Ureter (tissue), 1 donor: ENCODE measurements at regions not wholly inside any gene's neighbourhood (a gene's known extent, or its start where the extent isn't known, plus 50 kb on each side); places are given as distances from the start of the nearest gene placed in this dataset.

Experiments
- DNase-seq: peaks from one replicate; pipeline ENCODE4 v3.0.0-alpha.2; 2020; ENCODE audit warnings: low spot score
- donor health status: DM: yes; HTN: yes; CAD: no.

GRCh38 chr18:25647404-25647803 lies 295.4 kb upstream of the ZNF521 start:
- DNase-seq, result no peak

DNA sequence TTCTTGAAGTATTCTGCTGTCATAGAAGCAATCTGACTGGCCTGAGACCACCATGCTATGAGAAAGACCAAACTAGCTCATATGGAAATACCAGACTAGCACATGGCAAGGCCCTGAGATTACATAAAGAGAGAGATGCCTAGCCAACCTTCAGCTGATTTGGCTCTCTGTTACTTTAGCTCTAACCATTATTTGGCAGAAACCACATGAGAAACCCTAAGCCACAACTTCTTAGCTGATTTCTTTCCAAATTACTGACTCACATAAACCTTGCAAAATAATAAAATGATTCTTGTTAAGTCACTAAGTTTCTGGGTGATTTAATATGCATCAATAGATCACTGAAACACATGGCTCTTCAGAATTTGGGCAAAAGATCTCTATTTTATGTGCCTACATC lies 295.0 kb upstream of the ZNF521 start:
- DNase-seq, result no peak

DNA sequence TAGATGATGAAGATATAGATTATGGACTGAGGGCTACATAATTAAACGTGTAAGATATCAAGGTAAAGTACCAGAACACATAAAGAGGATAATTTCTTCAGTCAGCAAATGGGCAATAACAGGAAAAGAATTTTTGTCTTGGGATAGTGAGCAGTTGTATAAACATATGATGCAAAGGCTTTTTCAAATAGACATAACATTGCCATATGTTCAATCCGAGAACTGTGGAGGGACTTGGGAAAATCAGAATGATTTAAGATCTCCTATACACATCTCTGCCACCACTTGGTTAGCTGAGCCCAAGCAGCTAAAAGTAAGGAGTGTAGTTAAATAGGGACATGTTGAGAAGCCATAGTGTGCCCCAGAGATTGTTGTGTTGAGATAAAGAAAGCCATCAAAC lies 287.6 kb upstream of the ZNF521 start:
- DNase-seq, result no peak

DNA sequence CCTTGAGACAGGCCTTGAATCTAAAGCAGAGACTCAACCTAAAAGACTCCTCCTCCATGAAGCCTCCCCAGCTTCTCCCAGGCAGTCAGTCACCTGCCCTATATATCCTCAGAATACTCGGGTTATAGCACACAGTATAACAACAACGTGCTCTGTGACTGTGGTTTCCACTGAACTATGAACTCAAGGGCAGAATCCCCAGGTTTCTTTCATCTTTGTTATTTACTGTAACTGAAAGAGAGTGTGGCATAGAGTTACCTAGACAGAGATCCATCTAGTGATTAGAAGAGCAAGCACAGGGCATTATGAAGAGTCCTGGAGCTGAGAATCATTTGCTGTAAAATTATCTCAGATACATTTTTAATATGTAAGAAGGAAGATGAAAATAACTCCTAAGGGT lies 281.6 kb upstream of the ZNF521 start:
- DNase-seq, result no peak

DNA sequence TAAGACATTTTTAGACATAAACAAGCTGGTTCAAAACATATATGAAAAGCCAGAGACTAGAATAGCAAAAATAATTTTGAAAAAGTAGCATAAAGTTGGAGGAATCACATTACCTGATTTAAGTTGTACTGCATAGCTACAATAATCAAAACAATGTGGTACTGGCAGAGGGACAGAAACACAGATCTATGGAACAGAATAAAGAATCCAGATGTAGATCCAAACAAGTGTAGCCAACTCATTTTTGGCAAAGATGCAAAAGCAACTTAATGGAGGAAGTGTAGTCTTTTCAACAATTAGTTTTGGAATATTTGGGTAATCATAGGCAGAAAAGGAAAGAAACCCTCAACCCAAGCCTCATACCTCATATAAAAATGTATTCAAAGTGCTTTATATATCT lies 278.7 kb upstream of the ZNF521 start:
- DNase-seq, result no peak

DNA sequence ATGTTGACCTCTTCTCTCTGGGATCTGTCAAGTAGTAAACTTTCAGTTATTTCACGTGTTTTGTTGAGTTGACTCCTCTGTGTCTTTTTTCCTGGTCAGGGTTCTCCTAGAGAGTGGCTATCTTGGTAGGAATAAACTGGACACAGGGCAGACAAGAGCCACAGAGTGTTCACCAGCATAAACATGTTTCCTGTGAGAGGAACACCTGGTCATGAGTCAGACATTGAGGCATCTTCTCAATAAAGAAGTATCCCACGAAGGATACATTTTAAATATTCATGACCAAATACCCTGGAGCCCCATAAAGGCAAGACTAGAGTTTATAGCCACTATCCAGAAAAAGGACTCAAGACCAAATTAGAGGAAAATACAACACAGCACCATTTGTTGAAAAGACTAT lies 269.7 kb upstream of the ZNF521 start:
- no peak for DNase-seq

- DNase-seq, result no peak
Observed at GRCh38 chr18:25621144-25621543, 269.2 kb upstream of the ZNF521 start.

DNA sequence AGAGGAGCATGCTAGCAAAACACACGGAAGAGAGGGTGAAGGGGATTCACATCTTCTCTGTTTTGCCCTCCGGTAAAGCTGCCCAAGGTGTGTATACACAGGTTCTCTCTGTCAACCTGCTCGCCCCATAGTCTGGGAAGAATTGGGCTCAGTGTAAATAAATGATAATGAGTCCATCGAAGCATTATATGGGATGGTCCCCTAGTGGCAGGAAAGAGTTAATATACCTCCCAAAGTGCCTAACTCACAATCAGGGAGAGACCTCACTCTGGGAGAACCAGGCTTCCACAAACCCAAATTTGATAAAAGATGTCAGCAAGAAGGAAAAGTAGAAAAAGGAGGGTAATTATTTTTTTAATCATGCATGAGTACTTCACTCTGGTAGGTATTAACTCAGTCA lies 262.2 kb upstream of the ZNF521 start:
- no peak for DNase-seq

GRCh38 chr18:25612466-25612865 lies 260.5 kb upstream of the ZNF521 start:
- no peak for DNase-seq

GRCh38 chr18:25608091-25608490 lies 256.1 kb upstream of the ZNF521 start:
- DNase-seq, result no peak

DNA sequence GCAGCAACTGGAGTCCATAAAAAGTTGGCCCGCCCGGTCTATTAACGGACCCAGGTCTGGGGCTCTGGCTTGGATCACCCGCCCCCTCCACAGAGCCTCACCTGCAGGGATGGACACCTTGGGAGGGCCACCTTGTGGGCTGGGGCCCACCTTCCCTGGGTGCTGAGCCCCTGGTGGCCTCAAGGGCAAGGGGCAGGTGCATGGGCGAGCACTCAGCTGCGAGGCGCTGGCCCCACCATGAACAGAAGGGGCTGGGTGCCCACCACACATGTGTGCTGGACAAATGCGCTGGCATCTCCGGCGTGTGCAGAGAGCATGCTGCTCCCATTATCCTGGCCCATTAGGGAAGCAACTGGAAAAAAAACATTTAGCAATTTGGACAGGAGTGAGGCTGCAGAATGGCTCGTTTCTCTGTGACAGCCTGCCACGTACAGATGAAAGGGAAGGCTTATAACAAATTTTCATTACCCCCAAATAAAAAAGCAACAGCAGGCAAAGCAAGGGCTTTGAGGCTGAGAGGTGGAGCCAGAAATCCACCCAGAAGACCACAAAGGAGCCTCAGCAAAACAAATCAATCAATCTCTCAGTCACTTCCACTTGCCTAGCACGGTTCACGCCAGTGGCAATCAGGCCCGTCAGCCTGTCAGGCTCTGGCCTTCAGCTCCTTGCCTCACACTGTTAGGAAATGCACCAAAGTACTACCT lies 253.1 kb upstream of the ZNF521 start:
- DNase-seq, result no peak

- DNase-seq, result no peak
Observed at GRCh38 chr18:25604196-25604893, 252.4 kb upstream of the ZNF521 start.

- no peak for DNase-seq
Observed at GRCh38 chr18:25599443-25599842, 247.5 kb upstream of the ZNF521 start.

GRCh38 chr18:25597476-25597875 lies 245.5 kb upstream of the ZNF521 start:
- no peak for DNase-seq

DNA sequence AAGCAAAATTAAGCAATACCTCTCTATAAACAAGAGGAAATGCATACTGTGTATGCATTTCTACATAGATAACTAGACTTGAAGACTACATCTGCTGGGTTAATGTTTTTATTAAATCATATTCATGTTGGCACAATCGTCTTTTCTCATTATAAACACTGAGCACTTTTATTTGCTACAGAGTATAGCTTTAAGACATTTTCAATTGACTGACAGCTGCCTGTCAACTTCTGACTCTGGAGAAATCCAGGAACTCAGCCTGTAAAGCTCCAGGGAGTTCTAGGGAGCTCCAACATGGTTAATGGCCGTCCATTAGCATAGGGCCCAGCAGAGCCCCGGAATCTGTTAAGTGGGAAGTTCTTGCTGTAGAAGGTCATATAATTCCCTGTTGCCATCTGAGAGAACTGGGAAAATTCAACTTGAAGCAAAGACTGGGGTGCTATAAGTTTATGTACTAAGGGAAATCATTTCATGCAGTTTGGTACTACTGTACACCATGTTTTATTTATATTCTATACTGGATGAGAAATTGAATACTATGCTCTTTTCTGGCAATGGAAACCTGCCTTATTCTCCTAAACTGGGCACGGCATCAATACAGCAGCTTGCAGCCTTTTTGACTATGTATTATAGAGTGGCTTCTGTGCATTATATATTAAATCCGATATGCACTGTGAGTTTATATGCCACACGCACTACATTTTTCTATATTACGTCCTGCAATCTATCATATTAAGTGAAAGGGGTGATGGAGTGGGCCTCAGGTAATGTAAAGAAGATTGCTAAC lies 243.5 kb upstream of the ZNF521 start:
- DNase-seq, result no peak

DNA sequence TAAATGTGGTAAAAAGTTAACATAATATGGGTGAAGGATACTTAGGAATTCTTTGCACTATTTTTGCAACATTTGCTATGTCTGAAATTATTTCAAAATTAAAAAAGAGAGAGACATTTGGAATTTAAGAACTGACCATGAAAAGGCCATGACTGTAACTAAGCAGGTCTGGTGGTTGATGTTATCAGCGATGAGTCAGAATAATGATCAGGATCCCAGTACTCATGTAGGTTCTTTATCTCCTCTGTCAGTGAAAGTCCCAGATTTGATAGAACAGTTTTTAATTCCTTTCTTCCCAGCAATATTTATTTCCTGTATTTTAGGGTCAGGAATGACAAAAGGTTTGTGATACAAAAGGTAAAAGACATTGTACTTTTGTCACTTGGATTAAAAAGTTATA lies 242.4 kb upstream of the ZNF521 start:
- DNase-seq, result no peak

GRCh38 chr18:25592804-25593360 lies 240.9 kb upstream of the ZNF521 start:
- no peak for DNase-seq

GRCh38 chr18:25590456-25590855 lies 238.5 kb upstream of the ZNF521 start:
- DNase-seq, result no peak

- DNase-seq, result no peak
Observed at GRCh38 chr18:25587545-25587944, 235.6 kb upstream of the ZNF521 start.

DNA sequence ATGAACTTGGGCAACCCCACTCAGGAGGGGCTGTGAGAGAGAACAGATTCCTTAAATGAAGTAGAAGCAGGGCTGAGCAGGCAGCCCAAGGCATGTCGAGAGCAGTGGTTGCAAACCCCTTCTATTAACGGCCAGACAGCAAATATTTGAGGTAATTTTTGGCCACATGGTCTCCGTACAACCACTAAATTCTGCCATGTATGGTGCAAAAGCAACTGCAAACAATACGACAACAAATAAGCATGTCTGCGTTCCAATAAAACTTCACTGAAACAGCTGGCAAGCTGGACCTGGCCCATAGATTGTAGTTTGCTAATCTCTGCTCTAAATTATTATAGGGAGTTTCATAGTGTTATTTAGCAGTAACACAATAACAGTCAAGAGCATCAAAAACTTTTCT lies 217.0 kb upstream of the ZNF521 start:
- no peak for DNase-seq

- DNase-seq, result no peak
Observed at GRCh38 chr18:25563816-25564683, 212.1 kb upstream of the ZNF521 start.

GRCh38 chr18:25563346-25563745 lies 211.4 kb upstream of the ZNF521 start:
- no peak for DNase-seq
